GM19438 (cell line): ENCODE measurements at regions not wholly inside any gene's neighbourhood (a gene's known extent, or its start where the extent isn't known, plus 50 kb on each side); places are given as distances from the start of the nearest gene placed in this dataset.

Experiments used
- ATAC-seq: cut with Tn5 transposase; IDR thresholded peaks from one replicate; pipeline ENCODE4 v1.9.1; 2021; ENCODE audit warnings: low read depth; ENCODE audit not compliant: unreplicated experiment

DNA sequence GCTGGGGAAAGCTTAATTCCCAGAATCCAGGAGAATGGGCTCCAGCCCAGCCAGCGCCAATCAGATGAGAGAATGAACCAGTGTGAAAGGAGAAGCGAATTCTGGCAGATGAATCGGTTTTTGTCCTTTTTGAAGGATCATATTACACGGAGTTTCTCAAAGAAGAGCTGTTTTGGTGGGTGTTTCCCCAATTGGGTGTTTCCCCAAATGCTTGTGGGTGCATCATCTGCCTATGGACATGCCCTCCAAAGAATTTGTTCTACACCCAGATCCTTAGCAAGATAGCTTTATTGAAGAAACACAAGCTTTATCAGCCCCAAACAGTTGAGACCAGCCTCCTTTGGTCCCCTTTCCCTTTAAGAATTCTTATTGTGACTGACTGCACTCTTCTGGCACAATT is 186.5 kb upstream of the GPR26 start:
- no peak for ATAC-seq

DNA sequence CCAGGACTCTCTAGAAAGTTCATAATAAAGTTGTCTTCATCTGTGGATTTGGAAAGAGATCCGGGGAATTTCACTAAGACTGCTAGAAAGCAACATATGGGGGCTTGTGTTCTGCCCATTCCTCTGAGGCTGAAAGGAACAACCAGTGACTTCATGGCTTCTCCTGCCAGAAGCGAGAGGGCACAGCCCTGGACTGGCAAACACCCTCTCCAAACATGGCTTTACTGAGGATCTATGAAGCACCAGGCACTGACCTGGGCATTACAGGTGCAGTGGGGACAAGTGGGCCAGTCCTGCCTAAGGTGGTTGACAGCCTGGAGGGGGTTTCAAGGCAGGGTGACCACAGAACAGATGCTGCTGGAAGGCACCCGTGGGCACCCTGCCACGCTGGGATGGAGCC is 185.8 kb upstream of the GPR26 start:
- no peak for ATAC-seq

DNA sequence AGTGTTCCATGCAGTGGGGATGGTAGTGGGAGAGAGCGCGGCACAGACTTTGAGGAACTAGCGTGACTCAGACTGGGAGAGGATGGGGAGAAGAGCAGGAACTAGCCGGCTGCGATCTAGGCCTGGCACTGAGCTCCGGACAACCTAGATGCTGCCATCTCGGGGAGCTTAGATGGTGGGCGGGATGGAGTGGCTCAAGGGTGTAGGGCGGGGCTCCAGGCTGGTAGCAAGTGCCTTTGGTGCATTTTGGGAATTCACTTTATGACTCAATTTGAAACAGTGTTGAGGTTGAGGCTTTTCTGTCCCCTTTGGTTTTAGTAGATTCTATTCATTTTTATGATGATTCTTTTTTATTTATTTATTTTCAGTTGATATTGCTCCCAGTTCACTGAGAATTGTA is 185.3 kb upstream of the GPR26 start:
- ATAC-seq, result no peak

DNA sequence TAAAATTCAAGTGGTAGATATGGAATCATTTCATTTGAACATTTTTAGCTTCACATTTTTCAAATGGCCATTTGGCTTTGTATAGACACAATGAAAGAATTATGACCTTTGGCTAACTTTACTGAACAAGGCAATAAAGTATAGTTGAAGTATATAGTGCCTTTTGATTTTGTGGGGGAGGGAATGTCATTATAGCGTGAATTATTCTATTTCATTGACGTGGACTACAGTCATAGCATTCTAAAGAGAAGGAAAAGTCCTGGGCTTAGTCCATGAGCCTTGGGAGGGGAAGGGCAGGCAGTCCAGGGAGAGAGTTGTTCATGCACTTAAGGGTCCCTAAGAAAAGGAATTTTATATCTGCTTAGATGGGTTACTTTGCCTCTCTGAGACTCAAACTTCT is 181.4 kb upstream of the GPR26 start:
- no peak for ATAC-seq

DNA sequence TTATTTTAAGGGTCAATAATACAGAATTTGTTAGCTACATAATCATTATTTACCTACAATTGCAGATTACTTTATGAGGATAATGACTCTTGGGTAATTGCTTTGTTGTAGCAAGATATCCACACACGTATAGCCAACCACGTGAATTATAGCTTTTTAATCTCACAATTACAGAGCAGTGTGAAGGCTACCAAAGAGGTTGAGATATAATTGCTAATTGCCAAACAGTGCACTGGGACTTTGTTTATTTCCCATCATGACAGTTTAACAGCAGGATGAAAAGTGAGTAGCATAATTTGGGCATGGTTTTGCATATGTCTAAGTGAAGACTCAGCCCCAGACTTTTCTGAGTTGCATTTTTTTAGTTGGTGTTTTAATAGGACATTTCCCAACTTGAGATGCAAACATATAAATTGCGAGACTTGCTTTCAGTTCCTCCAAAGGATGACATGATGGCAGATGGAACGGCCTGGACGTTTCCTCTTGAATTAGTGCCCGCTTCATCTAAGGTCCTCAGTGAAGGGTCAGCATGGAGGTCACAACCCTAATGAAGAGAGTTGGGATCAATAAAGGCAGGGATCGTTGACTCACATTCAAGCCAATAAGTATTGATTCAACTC is 180.7 kb upstream of the GPR26 start:
- no peak for ATAC-seq

DNA sequence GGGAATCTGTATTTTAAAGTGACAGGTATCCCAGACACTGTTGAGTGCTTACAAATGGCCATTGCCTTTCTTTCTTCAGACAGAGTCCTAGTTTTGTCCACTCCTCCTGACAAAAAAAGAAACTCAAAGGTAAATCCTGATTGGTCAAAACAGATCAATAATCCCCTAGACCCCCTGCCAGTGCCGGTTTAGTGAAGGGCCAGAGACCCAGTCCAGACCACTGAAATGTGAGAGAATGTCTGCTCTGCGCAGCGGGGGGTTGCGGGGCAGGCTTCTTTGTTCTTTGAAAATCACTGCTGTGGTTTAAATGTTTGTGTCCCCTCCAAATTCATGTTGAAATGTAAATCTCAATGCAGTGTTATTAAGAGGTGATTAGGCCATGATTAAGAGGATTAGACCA is 177.7 kb upstream of the GPR26 start:
- ATAC-seq, result no peak

DNA sequence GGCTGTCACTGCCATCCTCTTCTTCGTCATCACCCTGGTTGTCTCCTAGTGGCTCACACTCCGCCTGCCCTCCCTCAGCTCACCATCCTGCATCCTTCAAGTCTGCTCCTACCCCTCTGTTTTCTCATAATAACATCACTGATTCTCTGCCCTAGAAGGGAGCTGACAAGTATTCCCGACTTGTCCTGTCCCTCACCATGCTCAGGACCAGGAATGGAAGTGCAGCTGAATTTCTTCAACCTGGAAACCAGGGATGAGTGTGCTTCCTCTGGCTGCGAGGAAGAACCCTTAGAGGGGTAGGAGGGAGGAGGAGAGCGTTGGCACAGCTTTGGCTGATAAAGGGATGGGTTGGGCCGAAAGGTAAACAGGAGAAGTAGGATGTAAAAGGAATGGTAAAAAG is 174.8 kb upstream of the GPR26 start:
- no peak for ATAC-seq

DNA sequence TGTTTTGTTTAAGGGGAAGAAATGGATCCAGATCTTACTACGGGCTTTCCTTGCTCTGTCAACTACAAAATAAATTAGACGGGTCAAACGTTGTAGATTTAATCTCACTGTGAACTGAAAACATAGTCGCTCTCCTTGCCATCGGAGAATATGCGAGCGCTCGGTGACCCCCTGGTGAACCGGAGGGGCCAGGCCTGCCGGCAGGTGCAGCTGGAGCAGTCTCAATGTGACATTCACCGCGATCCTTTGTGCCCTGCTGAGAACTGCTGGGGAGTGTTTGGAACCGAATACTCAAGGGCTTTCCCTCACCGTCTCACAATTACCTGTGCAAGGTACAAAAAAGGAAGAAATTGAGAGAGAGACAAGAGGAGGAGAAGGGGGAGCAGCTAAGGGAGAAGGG is 174.1 kb upstream of the GPR26 start:
- no peak for ATAC-seq

DNA sequence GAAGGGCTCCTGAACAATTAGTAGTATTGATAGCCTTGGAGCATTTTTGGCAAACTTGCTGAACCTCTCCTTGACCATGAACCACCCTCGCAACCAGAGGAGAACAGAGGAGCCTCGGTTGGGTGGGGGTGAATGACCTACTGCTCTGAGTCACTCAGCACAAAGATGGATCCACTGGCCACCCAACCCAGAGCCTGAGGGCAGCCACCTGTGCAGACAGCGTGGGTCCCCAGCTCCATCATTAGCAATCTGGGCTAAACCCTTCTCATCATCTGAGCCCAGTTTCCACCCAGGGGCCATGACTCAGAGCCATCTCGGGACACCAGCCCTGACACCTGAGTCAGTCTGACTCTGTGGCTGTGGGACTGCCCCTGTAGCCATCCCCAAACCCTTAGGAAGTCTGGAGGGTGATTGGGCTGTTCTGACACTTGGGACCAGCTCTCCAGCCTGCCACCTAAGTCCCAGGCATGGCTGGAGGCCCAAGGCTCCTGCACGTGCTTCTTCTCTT is 171.8 kb upstream of the GPR26 start:
- ATAC-seq, result no peak

DNA sequence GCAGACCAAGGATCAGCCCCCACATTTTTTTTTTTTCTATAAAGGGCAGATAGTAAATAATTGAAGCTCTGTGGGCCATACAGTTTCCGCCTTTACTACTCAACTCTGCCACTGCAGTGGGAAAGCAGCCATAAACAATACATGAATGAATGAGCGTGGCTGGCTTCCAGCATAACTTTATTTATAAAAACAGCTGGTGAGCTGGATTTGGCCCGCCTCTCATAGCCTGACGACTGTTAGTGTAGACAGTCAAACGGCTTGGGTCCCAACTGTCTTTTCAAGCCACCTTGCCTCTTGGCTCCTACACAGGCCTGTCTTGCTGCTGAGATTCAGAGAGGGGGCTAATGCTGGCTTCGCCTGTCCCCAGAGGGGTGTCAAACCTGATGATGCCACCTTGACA is 169.8 kb upstream of the GPR26 start:
- ATAC-seq, result no peak

DNA sequence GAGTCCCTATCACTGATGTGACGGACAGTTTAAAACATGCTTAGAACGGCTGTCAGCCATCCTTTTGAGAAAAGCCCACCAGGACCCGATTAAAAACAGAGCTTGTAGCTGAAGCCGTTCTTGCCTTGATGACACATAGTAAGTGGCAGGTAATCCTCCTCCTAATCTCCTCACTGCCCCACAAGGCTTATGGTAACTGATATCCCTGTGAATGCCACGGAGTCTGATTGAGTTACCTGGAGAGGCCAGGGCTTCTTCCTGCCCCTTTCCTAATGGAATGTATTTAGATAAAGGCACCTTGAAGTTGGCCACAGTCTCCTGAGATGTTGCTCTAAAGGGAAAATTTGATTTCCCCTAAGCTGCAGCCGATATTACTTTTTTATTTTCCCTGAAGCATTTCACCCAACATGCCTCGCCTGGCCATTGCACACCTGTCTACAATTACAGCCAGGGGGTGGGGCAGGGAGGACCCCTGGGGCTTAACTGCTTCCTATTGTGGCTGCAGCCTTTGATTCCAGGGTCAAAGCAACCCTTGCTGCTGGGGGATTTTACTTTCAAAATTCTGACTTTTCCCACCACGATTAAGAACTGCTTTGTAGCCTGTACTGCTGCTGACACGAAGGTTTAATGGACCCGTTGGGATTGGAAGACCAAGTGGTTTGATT is 169.0 kb upstream of the GPR26 start:
- no peak for ATAC-seq

DNA sequence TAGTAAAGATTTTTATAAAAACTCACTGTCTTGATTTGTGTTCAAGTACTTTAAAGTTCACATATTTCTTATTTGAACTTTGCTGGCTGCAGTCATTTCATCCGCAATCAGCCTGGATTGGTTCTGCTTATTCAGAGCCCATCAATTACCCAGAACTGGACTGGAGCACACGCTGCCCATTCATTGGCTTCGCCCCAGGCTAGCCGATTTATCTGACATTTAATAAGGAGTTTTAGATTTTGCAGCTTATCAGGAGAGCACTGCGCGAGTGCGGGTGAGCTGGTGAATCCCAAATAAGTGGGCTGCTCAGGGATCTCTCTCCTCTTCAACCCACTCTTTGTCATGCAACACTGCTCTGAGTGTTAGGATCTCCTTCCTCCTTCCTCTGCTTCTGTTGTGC is 166.0 kb upstream of the GPR26 start:
- no peak for ATAC-seq

DNA sequence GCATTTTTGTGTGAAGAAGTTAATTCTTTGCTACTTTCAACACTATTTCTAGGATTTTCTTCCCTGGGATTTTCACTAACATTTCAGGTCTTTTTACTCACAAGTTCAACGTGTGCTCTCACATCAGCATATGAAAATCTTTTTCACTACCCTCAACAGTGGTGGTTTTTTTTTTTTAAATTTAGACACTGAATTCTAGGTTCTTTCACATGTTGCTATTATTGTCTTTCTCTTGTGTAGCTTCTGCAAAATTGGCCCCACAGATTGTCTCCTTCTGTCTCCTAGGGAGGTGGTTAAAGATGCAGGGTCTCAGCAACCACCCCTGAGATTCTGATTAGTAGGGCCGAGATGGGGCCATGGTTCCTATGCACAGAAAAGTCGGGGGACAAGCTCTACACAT is 165.0 kb upstream of the GPR26 start:
- no peak for ATAC-seq

DNA sequence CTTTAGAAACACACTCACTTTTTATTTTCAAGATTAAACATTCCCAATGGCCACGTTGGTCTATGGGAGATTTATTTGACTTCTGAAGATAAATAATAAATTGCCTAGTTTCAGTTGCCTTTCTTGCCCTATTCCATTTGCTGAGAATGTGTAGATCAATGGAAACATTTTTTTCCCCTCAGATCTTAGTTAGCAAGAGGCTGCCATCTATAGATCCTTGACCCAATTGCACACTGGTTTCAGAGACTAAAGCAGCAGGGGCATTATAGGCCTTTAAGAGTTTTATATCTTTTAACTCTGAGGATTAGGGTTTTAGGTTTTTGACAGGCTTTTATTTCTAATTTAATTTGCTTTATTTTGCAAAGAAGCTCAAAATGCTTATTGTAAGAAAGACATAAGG is 163.2 kb upstream of the GPR26 start:
- no peak for ATAC-seq

DNA sequence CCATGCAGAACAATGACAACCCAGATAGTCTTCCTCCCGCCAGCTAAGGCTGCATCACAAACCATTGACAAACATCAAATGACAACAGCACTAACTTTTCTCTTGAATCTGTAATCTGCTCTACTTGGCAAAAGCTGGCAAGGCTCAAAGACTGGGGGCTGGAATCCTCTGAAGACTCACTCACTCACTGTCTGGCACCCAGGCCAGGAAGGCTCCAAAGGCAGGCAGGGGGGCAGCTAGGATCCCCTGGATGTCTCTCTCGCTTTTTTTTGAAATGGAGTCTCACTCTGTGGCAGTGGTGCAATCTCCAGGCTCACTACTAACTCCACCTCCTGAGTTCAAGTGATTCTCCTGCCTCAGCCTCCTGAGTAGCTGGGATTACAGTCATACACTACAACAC is 159.7 kb upstream of the GPR26 start:
- ATAC-seq, result no peak

DNA sequence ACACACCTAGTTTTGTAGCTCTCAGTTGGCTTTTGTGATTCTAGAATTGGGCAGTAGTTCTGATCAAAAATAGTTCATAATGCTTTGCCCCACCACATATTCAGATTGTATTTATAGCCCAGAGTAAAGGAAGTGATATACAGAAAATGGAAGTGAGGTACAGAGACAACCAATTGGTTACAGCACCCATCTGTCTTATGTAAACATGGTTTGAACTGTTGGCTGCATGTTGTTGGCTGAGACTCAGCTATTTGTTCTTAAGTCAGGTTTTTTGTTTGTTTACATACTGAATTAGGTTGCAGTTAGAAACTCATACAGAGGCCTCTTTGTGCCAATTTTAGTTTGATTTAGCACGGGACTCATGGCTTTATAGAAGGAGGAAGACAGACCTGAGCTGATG is 158.9 kb upstream of the GPR26 start:
- ATAC-seq, result no peak

DNA sequence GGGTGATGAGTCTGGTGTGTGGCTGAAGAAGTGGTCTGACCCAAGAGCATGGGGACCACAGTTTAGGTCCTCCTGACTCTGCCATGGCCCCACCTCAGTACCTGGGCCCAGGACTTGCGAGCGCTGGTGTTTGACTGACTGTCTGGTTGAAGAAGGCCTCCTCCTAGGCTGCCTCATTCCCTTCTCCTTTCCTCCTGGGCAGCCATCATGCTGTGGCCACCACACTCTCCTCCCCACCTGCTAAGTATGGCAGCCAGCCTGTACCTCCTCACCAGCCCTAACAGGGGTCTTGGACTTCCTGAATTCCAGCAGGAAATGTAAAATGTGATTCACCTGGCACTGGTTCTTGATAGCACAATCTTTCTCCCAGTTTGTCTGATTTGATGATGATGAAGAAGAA is 156.8 kb upstream of the GPR26 start:
- ATAC-seq, result no peak

DNA sequence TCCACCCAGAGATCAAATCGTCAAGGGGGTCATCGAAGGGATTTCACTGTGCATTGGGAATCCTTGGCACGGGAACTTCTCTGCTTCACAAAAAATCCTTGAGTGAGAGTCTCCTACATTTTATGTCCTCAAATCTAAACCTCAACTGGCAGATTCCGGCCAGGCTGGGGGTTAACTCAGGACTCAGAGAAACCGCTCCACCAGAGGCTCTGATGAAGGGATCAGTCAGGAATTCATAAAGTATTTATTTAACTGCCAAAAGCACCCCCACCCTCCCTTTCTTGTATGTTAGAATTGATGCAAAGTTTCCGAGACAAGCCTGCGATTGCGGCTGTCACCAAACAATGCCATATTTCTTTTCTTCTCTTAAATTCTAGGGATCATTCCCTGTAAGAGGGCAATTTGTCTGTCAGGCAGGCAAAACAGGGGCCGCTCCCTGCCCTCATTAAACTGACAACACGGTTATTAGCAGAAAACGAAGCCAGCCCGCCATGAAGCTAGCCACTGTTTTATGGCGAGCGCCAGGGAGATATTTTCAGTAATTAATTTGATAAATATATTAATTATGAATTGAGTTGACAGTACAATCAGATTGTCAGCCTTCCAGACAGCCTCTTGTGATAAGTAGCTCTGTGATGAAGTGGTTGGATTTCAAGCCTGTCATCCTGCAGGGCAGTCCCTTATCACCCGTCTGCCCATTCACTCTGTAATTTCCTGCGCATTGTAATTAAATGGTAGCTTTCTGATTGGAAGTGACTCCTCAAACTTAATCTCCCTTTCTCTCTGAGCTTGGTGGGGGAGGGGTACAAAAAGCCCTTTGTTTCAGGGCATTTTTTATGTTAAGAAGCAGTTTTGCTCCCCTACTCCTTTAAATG is 153.0 kb upstream of the GPR26 start:
- no peak for ATAC-seq

DNA sequence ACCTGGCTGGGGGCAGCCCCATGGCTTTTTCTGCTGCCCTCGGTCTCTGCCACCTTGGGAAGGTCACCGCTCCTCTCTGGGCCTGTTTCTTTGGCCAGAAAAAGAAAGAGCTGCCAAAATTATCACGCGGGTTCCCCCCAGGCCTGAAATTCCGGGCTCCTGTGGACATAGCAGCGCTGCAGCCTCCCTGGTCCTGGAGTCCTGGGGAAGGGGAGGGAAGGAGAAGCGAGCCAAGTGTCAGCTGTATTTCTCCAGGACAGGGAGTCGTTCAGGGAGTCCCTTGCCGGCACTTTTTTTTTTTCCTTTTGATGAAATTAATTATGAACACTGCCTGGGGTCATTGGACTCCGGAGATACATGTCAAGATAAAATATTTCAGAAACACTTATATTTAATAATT is 152.3 kb upstream of the GPR26 start:
- ATAC-seq, result no peak

DNA sequence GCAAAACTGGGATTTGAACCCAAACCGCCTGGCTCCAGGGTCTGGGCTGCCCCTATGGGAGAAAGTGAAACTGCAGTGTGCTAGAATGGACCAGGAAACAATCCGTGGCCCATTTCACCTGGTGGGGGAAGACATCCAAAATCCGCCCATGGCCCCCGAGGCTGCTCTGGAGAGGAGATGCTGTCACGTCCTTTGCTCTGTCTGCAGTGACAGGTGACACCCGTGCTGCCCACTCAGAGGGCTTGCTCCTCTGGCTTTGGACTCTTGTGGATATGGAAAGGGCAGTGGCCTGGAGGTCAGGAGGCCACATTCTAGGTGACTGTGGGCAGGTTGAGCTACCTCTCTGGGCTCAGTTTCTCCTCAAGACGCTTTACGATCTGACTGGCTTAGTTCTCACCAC is 151.2 kb upstream of the GPR26 start:
- ATAC-seq, result no peak

DNA sequence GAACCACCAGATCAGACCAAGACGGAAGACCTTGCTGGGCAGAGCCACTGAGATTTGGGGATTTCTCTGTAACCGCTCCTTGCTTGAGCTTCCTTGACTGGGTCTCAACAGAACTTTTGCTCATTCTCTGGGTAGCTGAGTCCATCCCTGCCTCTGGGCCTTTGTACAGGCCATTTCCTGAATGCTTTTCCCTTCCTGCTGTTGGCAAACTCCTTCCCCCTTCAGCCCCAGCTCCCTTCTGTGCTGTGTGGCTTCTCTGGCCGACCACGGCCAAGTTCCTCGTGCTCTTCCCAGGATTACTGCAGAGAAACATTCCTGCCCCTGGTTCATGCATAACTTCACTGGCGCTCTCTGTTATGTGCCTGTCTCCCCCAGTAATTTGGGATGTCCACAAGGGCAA is 150.5 kb upstream of the GPR26 start:
- ATAC-seq, result no peak

DNA sequence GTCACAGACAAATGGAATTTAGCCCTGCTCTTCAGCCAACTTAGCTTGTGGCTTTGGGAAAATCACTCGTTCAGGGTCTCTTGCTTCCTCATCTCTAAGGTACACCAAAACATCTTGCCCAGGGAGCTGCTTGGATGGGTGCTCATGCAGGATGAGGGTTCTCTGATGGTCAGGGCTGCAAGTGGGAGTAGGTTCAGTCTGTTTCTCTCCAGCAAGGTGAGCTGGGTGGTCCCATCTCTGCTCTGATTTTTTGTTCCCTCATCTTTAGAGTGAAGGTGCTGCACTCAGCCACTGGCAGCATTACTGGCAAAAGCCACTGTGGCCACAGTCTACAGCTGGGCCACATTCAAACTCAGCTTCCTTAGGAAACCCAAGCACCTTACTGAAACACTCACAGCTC is 149.9 kb upstream of the GPR26 start:
- ATAC-seq, result no peak
